VCaP (cell line): ENCODE measurements at regions not wholly inside any gene's neighbourhood (a gene's known extent, or its start where the extent isn't known, plus 50 kb on each side); places are given as distances from the start of the nearest gene placed in this dataset.

ENCODE experiments used
- H3K27ac ChIP-seq: fragments of 450-650 bp; 2 replicates; pipeline ENCODE4 v1.5.1; 2017
- TF ChIP-seq, protein P1 (sequence below): fragments of 450-650 bp; conservative IDR thresholded peaks from 2 replicates; pipeline ENCODE4 v1.5.1; 2017; ENCODE audit warnings: mild to moderate bottlenecking, moderate library complexity

DNA sequence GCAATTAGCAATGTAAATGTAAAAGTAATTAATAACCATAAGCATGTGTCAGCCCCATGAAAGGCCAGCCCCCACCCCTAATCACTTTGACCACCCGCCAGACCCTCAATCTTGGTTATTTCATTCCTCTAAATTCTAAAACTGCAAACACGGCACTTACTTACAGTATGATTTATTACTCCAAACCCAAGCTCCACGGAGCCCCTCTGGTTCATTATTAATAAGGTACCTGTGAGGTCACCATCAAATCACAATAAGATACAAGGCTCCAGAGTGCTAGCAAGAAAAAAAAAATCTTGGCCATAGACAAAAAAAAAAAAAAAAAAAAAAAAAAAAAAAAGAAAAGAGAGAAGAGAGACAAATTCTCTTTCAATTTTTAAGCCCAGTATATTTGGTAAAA lies 879.5 kb downstream of the TDRD15 start:
- no peak overlapping the region for H3K27ac ChIP-seq
- TF ChIP-seq, protein P1, sequence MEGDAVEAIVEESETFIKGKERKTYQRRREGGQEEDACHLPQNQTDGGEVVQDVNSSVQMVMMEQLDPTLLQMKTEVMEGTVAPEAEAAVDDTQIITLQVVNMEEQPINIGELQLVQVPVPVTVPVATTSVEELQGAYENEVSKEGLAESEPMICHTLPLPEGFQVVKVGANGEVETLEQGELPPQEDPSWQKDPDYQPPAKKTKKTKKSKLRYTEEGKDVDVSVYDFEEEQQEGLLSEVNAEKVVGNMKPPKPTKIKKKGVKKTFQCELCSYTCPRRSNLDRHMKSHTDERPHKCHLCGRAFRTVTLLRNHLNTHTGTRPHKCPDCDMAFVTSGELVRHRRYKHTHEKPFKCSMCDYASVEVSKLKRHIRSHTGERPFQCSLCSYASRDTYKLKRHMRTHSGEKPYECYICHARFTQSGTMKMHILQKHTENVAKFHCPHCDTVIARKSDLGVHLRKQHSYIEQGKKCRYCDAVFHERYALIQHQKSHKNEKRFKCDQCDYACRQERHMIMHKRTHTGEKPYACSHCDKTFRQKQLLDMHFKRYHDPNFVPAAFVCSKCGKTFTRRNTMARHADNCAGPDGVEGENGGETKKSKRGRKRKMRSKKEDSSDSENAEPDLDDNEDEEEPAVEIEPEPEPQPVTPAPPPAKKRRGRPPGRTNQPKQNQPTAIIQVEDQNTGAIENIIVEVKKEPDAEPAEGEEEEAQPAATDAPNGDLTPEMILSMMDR = no peak

DNA sequence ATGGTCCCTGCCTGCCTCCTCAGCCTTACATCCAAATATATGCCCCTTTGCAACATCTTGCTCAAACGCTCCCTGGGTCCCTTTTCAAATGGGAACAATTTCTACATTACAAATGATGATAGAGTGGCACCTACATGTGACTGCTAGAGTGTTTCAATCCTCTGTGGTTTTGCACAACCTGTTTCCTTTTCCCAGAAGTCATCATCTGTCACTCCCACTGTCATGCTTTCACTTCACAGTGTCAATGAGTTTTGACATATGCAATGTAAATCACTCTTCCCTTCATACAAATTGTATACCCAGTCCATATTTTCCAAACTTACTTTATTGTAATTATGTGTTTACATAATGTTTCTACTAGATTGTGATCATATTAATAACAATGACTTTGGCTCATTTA lies 887.3 kb downstream of the TDRD15 start:
- TF ChIP-seq, protein P1 = no peak
- no peak overlapping the region for H3K27ac ChIP-seq

DNA sequence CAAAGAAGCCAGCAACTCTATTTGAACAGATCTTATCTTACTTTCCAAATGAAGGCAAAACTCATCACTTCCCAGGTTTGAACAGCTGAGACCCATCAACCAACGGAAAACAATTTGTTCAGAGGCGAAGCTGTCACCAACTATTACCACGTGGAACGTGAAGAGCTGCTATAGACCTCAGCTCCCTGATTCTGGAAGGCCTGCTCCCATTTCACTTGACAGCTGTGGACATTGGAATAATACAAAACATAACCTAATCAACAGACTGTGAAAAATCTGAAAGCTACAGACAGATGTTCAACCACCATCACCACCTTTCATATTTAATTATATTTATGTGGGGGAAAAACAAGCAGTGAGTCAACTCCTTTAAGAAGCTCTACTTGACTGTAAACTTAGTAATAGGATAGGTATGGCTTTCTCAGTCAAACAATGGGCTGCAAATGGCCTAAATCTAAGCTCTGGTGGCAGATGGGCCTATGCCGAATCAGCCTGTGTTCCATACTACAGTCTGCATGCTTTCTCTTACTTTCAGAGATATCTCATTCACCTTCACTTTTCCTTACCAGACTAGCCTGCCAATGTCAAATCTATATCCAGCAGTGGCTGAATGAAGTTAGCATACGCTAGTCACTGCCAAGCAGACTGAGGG lies 896.4 kb downstream of the TDRD15 start:
- H3K27ac ChIP-seq = no peak overlapping the region
- TF ChIP-seq, protein P1 = no peak

DNA sequence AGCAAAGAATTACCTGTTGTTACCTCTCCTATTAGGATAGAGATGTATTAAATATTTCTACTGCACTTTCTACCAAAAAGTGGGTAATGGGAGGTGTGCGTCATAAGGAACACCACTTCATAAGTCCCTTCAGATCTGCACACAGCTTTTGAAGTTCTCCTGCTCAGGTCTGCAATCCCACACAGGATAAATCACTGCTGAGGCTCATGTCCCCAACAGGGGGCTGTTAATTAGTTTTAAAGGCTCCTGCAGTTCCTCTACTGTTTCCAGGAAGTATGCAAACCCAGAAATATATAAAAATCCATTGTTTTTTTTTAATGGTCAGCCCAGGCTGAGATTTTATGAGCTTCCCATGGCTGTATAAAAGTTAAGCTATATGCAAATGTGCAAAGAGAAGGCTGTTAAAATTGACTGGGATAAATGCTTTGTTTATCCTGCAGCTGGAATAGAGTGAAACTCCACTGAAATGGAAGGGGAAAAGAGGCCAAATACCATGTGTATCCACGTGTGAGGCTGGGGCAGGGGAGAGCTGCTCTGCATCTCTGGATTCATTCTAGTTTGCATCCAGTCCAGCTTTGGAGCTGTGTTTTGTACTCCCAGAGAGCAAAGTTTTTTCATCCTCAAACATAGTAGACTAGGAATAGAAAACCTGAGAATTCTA lies 903.7 kb downstream of the TDRD15 start:
- TF ChIP-seq, protein P1 = no peak
- H3K27ac ChIP-seq = no peak overlapping the region

DNA sequence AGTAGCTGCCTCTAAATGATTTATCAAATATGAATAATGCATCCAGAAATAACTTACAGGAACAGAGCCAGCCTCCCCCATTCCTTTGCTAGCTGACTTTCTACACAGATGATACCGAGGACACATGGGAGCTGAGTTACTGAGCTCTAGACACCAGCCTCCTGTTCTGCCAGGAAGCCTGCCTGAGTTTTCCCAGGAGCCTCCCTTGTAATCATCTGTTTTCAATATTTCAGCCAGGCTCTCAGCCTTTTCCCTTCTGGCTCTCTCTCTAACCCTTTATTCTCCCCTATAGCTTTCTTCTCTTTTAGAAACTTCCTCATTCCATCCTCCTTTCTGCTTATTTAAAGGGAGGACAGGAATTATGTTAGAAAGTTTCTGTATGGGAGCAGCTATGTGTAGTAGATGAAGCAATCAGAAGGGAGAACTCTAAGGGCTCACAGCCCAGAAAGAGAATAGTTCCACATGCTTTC lies 911.6 kb downstream of the TDRD15 start:
- TF ChIP-seq, protein P1 = no peak
- H3K27ac ChIP-seq = no peak overlapping the region

DNA sequence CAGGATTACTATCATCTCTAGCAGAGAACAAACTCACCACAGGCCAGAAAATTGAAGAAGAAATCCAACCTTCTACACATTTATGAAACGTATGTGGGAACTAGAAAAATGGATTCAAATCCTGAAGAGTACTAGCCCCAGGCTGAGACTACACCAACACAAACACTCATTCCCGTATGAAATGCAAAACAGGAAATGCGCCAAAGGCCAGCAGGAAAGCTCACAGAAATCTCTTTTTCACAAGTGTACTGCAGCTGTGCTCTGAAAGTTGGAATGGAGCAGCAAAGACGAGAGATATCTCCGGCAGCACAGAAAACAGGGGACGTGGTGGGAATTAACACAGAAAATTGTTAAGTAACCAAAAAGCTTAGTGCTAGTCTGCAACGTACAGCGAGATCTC lies 913.5 kb downstream of the TDRD15 start:
- TF ChIP-seq, protein P1 = no peak
- no peak overlapping the region for H3K27ac ChIP-seq

DNA sequence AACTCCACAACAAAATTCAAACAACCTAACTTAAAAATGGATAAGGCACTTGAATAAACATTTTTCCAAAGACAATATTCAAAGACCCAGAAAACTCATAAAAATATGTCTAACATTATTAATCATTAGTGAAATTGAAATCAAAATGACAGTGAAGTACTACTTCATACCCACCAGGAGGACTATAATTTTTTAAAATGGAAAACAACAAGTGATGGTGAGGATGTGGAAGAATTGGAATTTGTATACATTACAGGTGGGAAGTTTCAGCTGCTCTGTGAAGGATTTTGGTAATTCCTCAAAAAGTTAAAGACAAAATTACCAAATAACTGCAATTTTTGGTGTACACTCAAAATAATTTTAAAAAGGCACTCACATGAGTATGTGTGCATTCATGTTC lies 920.0 kb downstream of the TDRD15 start:
- TF ChIP-seq, protein P1 = no peak
- H3K27ac ChIP-seq = no peak overlapping the region
